IPS-NIHi11 (cell line): ENCODE measurements at regions not wholly inside any gene's neighbourhood (a gene's known extent, or its start where the extent isn't known, plus 50 kb on each side); places are given as distances from the start of the nearest gene placed in this dataset.
"Not testable (repeated sequence)": the region's sequence is repeated elsewhere in the genome, so short reads cannot be mapped to it uniquely, and the experiment has no call there.

Source experiments
- DNase-seq: peaks from one replicate; pipeline ENCODE4 v3.0.0; 2012; ENCODE audit warnings: mixed read lengths, low spot score

- DNase-seq = no peak
Observed at GRCh38 chrX:39222346-39223113, 421.3 kb downstream of the MID1IP1 start.

- no peak for DNase-seq
Observed at GRCh38 chrX:39226251-39226650, 425.0 kb downstream of the MID1IP1 start.

GRCh38 chrX:39227371-39227770 is 426.1 kb downstream of the MID1IP1 start:
- no peak for DNase-seq

- DNase-seq = no peak
Observed at GRCh38 chrX:39238006-39238405, 436.7 kb downstream of the MID1IP1 start.

- DNase-seq = peak; percentile 31
Observed at GRCh38 chrX:39242187-39242586, 440.9 kb downstream of the MID1IP1 start.

GRCh38 chrX:39244147-39244546 is 442.9 kb downstream of the MID1IP1 start:
- DNase-seq = no peak

GRCh38 chrX:39245024-39245423 is 443.8 kb downstream of the MID1IP1 start:
- no peak for DNase-seq

GRCh38 chrX:39247536-39247935 is 446.3 kb downstream of the MID1IP1 start:
- DNase-seq = no peak

GRCh38 chrX:39248330-39248729 is 447.1 kb downstream of the MID1IP1 start:
- DNase-seq = no peak

- no peak for DNase-seq
Observed at GRCh38 chrX:39249999-39250398, 448.7 kb downstream of the MID1IP1 start.

- DNase-seq = no peak
Observed at GRCh38 chrX:39251995-39252394, 450.7 kb downstream of the MID1IP1 start.

- no peak for DNase-seq
Observed at GRCh38 chrX:39253551-39253950, 452.3 kb downstream of the MID1IP1 start.

- DNase-seq = peak; percentile 11
Observed at GRCh38 chrX:39258331-39258730, 457.1 kb downstream of the MID1IP1 start.

GRCh38 chrX:39260965-39261364 is 459.7 kb downstream of the MID1IP1 start:
- no peak for DNase-seq

GRCh38 chrX:39261446-39262147 is 460.3 kb downstream of the MID1IP1 start:
- peak; percentile 20 for DNase-seq

- no peak for DNase-seq
Observed at GRCh38 chrX:39262641-39263040, 461.4 kb downstream of the MID1IP1 start.

- no peak for DNase-seq
Observed at GRCh38 chrX:39264023-39264422, 462.8 kb downstream of the MID1IP1 start.

GRCh38 chrX:39267176-39267575 is 465.9 kb downstream of the MID1IP1 start:
- no peak for DNase-seq

GRCh38 chrX:39268207-39268606 is 466.9 kb downstream of the MID1IP1 start:
- DNase-seq = no peak

- DNase-seq = no peak
Observed at GRCh38 chrX:39275500-39276068, 474.3 kb downstream of the MID1IP1 start.

- DNase-seq = not testable (repeated sequence)
Observed at GRCh38 chrX:39277685-39278390, 476.6 kb downstream of the MID1IP1 start.

GRCh38 chrX:39283239-39283638 is 482.0 kb downstream of the MID1IP1 start:
- no peak for DNase-seq

- no peak for DNase-seq
Observed at GRCh38 chrX:39288592-39288991, 487.3 kb downstream of the MID1IP1 start.
